HG03558 (cell line): ENCODE measurements at regions not wholly inside any gene's neighbourhood (a gene's known extent, or its start where the extent isn't known, plus 50 kb on each side); places are given as distances from the start of the nearest gene placed in this dataset.

Experiments
- ATAC-seq: cut with Tn5 transposase; IDR thresholded peaks from one replicate; pipeline ENCODE4 v1.9.1; 2021; ENCODE audit warnings: moderate number of reproducible peaks; ENCODE audit not compliant: unreplicated experiment; ENCODE audit errors: extremely low read depth

DNA sequence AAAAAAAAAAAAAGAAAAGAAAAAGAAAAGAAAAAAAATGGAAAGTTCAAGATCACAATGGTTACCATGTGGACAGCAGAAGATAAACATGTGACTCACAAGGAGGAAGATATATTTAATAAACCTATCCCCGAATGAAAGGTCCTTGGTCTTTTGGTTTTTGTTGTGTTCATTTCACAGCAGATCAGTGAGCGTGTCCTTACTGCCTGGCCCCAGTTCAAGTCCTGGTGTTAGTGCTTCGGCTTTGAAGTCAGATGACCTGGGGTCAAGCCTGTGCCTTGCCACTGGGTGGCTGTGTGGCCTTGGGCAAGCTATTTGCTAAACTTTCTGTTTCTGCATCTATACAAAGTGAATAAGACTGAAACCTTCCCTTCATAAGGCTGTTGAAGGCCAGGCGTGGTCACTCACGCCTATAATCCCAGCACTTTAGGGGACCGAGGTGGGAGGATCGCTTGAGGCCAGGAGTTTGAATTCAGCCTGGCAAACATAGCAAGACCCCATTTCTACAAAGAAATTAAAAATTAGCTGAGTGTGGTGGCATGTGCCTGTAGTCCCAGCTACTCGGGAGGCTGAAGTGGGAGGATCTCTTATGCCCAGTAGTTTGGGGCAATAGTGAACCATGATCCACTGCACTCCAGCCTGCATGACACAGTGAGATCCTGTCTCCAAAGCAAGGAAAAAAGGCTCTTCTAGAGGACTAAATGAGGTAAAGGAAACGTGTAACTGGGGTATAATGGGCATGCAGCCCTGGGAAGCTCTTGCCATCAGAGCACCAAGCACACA lies 94.5 kb upstream of the SPATA31D4 start:
- no peak for ATAC-seq

DNA sequence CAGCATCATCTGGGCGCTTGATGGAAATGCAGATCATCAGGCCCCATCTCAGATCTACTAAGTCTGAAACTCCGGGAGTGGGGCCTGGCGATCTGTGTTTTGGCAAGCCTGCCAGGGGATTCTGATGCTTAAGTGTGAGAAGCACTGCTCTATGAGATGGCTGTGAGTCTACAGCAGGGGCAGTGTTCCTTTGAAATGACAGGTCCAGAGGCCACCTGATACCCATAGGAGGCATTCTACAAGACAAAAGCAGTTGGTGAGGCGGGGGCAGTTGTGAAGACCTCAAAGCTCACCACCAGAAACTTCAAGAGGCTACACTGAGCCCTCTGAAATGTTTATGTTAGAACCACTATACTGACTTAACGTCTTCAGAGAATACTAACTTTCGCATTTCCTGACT lies 86.9 kb upstream of the SPATA31D4 start:
- ATAC-seq = no peak

DNA sequence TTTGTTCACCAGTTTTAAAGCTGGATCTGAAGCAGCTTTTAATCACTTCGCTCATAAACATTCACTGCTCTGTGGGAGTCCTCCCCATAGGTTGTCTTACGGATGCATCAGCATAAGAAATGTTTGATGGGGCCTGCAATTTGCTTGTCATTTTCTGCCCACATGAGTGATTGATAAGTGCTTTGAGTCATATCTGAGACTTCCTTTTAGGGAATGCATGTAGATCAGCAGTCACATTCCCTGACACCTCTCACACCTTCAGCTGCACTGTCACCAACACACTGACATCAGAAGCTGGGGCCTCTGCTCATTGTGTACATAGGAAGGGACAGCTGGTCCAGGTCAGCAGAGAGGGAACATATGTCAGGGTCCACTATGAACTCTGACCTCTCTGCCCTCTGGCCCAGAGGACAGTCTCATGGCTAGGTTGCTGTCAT lies 84.1 kb upstream of the SPATA31D4 start:
- ATAC-seq = no peak

DNA sequence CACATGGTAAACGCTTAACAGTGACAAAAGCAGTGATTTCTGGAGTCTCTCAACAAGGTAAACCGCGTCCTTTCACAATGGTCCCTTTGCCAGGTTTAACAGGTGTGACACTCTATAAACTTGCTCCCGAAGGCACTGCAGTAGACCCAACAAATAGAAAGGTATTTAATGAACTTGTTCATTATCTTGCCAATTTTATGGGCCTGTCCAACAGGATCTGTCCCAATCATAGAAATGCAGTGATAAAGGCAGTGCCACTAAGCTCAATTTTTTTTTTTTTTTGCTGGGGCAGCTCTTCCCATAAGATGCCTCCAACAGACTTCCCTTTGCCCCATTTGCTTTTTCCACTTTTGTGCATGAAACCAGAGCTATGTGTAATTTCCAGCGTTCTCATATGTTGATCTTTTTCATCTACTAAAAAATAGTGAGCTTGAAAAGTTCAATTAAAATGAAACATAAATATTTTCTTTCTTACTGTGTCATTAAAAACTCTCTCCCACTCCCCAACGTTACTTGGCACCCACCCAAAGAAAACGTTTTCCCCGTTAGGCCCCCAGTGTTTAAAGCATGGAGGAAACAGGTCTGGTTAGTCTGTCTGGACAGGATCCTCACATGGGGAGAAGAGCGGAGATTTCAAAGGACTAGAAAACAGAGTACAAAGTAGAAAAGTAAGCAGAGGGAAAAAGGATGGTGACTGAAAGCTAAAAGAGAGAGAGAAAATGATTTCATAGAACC lies 80.9 kb upstream of the SPATA31D4 start:
- no peak for ATAC-seq

DNA sequence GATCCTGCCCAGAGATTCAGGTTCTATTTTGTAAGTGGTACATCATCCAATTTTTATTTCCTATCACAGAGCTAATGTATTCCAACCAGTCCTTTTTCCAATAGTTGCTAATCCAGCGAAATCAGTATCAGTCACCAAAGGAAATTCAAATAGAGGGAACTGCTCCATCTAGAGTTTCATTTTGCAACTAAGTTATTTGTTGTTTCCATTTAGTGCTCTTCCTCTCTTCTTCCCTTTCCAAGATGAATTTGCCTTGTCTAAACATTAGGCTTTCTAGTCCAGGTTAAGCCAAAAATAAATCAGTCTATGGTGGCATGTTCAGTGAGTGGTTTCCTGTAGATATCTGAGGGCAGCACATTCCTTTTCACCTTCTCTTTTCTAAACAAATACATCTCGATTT lies 79.8 kb upstream of the SPATA31D4 start:
- ATAC-seq = no peak

DNA sequence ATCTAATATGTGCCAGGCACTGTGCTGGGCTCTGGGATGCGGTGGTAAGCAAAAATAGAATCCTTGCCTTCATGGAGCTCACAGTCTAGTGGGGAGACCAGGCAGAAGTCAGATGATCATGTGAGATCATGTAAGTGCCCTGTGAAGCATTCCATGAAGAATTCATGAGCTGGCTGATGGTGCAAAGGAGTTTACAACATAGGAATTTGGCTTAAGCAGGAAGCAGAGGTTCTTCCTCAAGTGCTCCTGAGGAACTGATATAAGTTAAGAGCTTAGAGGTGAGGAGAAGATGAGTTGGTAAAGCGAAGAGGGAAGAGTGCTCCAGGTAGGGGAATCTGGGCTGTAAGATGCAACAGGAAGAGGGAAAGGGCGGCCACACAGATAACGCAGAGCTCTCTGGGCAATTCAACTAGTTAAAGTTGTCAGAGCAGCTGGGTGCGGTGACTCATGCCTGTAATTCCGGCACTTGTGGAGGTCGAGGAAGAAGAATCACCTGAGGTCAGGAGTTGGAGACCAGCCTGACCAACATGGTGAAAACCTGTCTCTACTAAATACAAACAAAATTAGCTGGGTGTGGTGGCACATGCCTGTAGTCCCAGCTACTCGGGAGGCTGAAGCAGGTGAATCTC lies 78.5 kb upstream of the SPATA31D4 start:
- no peak for ATAC-seq

DNA sequence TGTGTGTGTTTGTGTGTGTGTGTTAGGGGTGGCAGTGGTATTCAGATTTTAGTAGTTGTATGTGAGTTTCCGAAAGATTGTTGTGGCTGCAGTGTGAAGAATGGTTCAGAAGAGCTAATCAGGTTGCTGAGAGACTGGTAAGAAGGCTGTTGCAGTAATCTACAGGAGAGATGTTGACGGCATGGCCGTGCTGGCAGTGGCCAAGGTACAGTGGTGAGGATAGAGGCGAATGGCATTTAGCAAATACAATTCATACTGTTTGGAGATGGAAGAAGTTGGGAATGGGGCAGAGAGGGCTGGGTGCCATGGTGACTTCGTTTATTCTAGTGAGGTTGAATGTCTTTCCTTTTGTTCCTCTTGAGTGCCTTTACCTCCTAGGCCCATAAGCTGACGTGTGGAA lies 77.5 kb upstream of the SPATA31D4 start:
- no peak for ATAC-seq

DNA sequence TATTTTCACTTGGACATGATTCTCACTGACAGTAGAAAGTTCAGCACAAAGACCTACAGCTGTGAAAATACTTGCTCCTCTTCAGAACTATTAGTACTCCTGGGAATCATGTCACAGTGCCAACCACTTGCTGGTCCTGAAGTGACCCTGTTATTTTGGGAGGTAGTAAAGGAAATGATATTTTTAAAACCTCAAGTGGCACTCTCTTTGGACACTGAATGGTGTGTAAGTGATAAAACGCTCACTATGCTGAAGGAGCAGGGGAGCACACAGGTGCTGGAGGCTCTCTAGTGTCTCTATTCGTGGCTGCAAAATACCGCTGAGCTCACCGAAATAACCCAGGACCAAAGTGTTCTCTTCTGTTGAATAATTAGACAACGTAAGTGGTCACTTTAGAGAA lies 76.9 kb upstream of the SPATA31D4 start:
- ATAC-seq = no peak

DNA sequence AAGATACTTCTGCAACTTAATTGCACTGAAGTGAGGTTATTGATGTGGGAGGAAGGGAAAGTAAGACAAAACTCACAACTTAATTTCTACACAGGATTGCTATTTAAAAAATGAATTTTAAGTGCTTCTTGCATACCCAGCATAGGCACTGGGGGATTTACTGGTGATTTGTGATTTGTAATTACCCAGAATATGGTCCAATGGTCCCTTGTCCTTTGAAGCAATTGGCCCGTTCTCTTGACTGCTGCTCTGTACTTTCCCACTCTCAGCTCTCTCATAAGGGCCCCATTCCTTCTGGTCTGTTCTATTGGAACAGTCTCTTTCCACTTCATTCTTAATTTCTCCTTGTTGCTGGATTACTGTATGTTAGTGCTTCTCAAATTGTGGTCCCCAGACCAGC lies 75.4 kb upstream of the SPATA31D4 start:
- ATAC-seq = no peak

DNA sequence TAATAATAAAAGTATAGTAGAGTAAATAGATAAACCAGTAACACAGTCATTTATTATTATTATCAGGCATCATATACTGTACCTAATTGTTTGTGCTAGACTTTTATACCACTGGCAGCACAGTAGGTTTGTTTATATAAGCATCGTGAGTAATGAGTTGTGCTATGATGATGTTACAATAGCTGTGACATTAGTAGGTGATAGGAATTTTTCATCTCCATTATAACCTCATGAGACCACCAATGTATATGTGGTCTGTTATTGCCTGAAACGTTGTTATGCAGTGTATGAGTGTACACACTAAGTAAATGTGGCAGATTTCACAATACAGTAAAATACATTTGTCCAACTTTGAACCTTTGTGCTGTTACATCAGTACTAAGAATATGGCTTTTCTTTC lies 72.7 kb upstream of the SPATA31D4 start:
- no peak for ATAC-seq

DNA sequence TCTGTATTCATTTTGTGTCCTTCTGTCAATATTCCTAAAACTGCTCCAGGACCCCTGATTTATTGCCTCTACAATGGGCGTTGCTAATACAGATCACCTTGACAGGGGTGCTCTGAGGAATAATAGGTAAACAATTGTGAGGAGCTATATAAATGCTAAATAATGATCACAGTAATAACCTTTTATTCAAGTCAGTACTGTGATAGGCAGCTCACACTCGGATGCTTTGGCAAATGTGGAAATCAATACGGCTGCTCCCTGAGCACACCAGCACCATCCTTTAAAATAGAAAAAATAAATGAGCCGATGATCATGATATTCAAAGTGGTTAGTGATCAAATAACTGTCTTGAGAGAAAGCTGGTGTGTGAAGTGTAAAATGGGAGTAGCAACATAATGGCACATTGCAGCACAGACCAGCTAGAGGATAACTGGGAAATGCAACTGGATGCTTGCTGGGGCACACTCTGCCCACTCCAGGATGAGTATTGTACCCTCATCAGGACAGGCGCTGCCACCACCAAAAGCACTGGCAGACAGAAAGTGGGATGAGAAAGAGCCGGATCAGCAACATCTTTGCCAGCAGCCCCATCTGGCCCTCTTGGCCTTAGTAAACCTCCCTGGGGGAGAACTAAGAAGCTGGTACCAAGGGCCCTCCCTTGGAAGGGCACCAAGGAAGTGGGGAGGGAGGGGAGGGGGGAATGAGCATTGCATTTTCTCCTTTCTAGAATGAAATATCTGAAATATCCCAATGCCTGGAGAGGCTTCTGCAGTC lies 69.4 kb upstream of the SPATA31D4 start:
- no peak for ATAC-seq

DNA sequence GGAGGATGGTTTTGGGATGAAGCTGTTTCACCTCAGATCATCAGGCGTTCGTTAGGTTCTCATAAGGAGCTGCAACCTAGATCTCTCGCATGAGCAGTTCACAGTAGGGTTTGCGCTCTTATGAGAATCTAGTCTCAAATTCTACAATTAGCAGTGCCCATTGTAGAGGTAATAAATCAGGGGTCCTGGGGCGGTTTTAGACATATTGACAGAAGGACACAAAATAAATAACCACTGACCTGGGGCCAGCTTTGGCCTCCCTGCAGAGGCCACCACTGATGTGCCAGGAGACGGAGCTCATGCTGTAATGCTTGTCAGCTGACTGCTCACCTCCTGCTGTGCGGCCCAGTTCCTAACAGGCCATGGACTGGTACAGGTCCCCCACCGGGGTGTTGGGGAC lies 67.6 kb upstream of the SPATA31D4 start:
- ATAC-seq = no peak

DNA sequence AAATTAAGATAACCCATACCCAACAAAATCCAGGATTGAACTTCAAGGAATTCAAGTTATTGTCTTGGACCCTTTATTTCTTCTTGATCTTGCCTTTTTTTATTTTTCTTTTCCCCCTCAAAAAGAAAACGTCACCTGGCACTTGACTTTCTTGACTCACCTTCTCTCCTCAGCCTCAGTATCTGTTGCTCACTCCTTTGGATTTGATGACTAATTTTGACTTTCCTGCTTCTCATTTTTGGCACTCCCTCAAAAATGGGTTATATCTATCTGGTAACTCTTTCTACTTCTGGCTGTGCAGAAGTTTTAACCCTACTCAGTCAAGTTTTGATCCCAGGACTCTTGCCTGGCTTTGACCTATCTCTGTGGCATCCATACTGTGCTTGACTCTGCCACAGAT lies 66.6 kb upstream of the SPATA31D4 start:
- ATAC-seq = no peak

DNA sequence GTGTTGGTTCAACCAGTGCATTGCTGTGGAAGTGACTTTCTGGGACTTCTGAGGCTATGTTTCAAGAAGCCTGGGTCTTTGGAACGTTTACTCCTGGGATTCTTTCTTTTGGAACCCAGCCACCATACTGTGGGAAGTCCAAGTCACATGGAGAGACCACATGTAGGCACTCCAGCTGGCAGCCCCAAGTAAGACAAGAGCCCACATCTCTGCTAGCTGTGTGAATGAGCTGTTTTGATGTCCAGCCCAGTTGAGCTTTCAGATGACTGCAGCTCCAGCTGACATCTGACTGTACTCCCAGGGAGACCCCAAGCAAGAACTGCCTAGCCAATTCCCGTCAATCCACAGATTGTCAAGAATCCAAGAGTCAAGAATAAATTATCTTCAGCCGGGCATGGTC lies 60.1 kb upstream of the SPATA31D4 start:
- no peak for ATAC-seq

DNA sequence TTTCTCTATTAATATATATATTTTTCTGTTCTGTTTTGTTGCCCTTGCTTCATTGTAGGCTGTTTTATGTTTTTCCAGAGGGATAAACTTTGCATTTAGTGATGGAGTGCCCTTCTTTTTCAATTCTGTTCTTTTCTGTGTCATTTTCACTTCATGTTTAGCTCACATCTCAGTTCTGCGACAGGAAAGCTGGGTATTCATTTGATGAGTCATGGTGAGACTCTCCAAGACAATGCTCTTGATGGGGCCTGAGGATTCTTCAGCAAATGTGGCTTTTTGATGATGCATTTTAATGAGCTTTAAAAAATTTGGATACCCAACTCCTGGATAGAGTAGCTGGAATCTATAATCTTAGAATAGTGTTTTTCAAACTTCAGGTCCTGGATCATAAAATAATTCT lies 56.5 kb upstream of the SPATA31D4 start:
- ATAC-seq = no peak

DNA sequence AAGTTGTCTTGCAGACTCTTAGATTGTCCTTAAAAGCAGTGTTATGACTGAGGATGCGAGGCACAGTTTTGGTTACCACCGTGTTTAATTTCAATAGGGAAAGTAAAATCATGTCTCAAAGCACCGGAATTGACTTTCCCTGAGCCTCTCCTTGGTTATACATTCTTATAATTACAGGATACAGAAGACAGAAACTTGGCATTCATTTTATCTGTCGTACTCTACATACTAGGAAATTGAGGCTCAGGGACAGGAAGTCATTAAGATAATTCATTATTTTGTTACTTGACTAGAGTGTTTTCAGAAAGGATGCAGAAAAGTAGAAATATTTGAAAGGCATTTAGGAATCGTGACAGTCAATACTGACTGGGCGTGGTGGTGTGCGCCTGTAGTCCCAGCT lies 54.0 kb upstream of the SPATA31D4 start:
- ATAC-seq = no peak

DNA sequence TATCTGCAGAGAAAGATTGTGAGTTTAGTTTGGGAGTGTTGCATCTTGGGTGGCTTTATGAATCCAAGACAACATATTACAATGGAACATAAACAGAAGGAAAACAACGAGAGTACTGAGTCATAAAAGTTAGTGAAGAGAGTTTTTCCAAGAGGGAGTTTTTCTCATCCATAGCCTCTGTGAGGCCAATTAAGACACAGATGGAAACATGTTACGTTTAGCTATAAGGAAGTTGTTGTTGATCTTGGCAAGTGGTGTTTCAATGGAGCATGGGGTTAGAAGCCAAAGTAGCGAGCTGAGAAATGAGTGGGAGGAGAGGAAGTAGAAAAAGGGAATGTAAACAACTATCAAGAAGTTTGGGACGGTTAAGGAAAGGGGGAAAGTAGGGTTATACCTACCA lies 53.3 kb upstream of the SPATA31D4 start:
- ATAC-seq = no peak

DNA sequence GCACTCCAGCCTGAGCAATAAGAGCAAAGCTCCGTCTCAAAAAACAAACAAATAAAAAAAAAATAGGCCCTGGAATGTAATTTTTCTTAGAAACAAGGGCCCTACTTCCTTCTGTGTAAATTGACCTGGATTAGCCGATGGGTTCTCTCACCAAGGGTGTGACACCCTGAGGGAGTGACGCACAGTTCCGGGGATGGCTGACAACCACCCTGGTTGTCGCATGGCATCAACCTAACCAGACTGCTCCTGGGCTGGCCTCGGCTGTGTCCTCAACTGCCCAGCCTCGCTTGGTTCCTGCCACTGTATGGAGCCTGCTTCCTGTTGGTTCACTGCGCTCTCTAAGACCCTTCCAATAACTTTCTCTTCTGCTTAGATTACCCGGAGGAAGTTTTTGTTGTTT lies 51.2 kb upstream of the SPATA31D4 start:
- ATAC-seq = no peak
